Panc1 (cell line): ENCODE measurements at regions not wholly inside any gene's neighbourhood (a gene's known extent, or its start where the extent isn't known, plus 50 kb on each side); places are given as distances from the start of the nearest gene placed in this dataset.
"Not testable (repeated sequence)": the region's sequence is repeated elsewhere in the genome, so short reads cannot be mapped to it uniquely, and the experiment has no call there.

Experiments used
- CTCF ChIP-seq: fragments of 450-650 bp; IDR thresholded peaks from 2 replicates; pipeline ENCODE4 v1.5.1; 2017; ENCODE audit warnings: mild to moderate bottlenecking
- POLR2AphosphoS5 ChIP-seq: IDR thresholded peaks from 2 replicates; pipeline ENCODE4 v1.6.1; 2012; ENCODE audit warnings: mild to moderate bottlenecking, low read depth, low read length, moderate library complexity

- TF ChIP-seq CTCF, POLR2AphosphoS5: not testable (repeated sequence)
Observed at GRCh38 chr7:109905368-109906065, 1185.4 kb upstream of the LRRN3 start.
